ENCODE measurements at regions not wholly inside any gene's neighbourhood (a gene's known extent, or its start where the extent isn't known, plus 50 kb on each side); places are given as distances from the start of the nearest gene placed in this dataset.

GRCh38 chr3:31439890-31440750 is 92.6 kb upstream of the STT3B start:
- WGBS (ENCODE audit: insufficient coverage), result 11% methylated on average over 1 of the region's 3 CpGs
- POLR2A ChIA-PET, result interaction anchor here (0.8 kb wide), 1 partner anchor 128 kb away, joined by 3 read pairs; no protein-coding TSS in a partner anchor
- Histone ChIP-seq H3K36me3 (ENCODE audit: control insufficient read depth in 4 of 4, insufficient read depth in 4 of 4, low read length in 3 of 4) (no peaks in the 10 kb centered on the region), H3K27ac (ENCODE audit: insufficient read depth in 1 of 2, low read depth in 1 of 2, low read length in 2 of 2, poor library complexity in 1 of 2, severe bottlenecking in 2 of 2) (no peak overlapping the region), H3K9me3 (ENCODE audit: control extremely low read depth in 1 of 5, control insufficient read depth in 4 of 5, insufficient read depth in 2 of 5, low read depth in 1 of 5, low read length in 4 of 5) (peaks cover 2 to 12% (median 8%) of the 10 kb centered on the region in 5 experiments), H3K27me3 (replicated peaks in 2 of 5; ENCODE audit: control insufficient read depth in 4 of 5, insufficient read depth in 5 of 5, low read length in 4 of 5) (no peaks in the 10 kb centered on the region), H3K4me1 (ENCODE audit: control extremely low read depth in 1 of 4, control insufficient read depth in 4 of 4, insufficient read depth in 4 of 4, low read length in 3 of 4) (peaks cover 9 to 30% (median 18%) of the 10 kb centered on the region in 4 experiments), H3K4me3 (ENCODE audit: control insufficient read depth in 1 of 7, extremely low read depth in 1 of 7, insufficient read depth in 4 of 7, low read depth in 2 of 7, low read length in 6 of 7) (peak overlapping the region in 2 of 7 experiments; percentile 16 to 22)
- DNase-seq, result peak in 2 of 3 donors; percentile 52 to 59
- CTCF ChIA-PET, result interaction anchor here (0.6 to 1.6 kb wide), 5 partner anchors 13 to 214 kb away, joined by 3 read pairs; no protein-coding TSS in a partner anchor

- WGBS (ENCODE audit: insufficient coverage), result no CpG with 5 or more reads among the region's 1 CpG
- Histone ChIP-seq H3K4me3 (ENCODE audit: control insufficient read depth in 1 of 7, extremely low read depth in 1 of 7, insufficient read depth in 4 of 7, low read depth in 2 of 7, low read length in 6 of 7) (no peak overlapping the region), H3K27me3 (replicated peaks in 2 of 5; ENCODE audit: control insufficient read depth in 4 of 5, insufficient read depth in 5 of 5, low read length in 4 of 5) (no peaks in the 10 kb centered on the region), H3K27ac (ENCODE audit: insufficient read depth in 1 of 2, low read depth in 1 of 2, low read length in 2 of 2, poor library complexity in 1 of 2, severe bottlenecking in 2 of 2) (no peak overlapping the region), H3K9me3 (ENCODE audit: control extremely low read depth in 1 of 5, control insufficient read depth in 4 of 5, insufficient read depth in 2 of 5, low read depth in 1 of 5, low read length in 4 of 5) (peaks cover 2 to 12% (median 8%) of the 10 kb centered on the region in 5 experiments), H3K36me3 (ENCODE audit: control insufficient read depth in 4 of 4, insufficient read depth in 4 of 4, low read length in 3 of 4) (no peaks in the 10 kb centered on the region), H3K4me1 (ENCODE audit: control extremely low read depth in 1 of 4, control insufficient read depth in 4 of 4, insufficient read depth in 4 of 4, low read length in 3 of 4) (peaks cover 9 to 32% (median 18%) of the 10 kb centered on the region in 4 experiments)
- POLR2A ChIA-PET, result no interaction called here
- DNase-seq, result no peak
- CTCF ChIA-PET, result interaction anchor here (1.0 to 1.6 kb wide), 3 partner anchors 13 to 214 kb away, joined by 3 read pairs; no protein-coding TSS in a partner anchor
Observed at GRCh38 chr3:31440878-31441277, 91.8 kb upstream of the STT3B start.

GRCh38 chr3:31442755-31443154 is 90.0 kb upstream of the STT3B start:
- WGBS (ENCODE audit: insufficient coverage), result 76% methylated on average over 2 of the region's 2 CpGs
- no peak overlapping the region for H3K27ac ChIP-seq (ENCODE audit: insufficient read depth in 1 of 2, low read depth in 1 of 2, low read length in 2 of 2, poor library complexity in 1 of 2, severe bottlenecking in 2 of 2)
- H3K27me3 ChIP-seq (replicated peaks in 2 of 5; ENCODE audit: control insufficient read depth in 4 of 5, insufficient read depth in 5 of 5, low read length in 4 of 5), result no peaks in the 10 kb centered on the region
- DNase-seq, result no peak
- no peaks in the 10 kb centered on the region for H3K36me3 ChIP-seq (ENCODE audit: control insufficient read depth in 4 of 4, insufficient read depth in 4 of 4, low read length in 3 of 4)
- peaks cover 9 to 32% (median 18%) of the 10 kb centered on the region in 4 experiments for H3K4me1 ChIP-seq (ENCODE audit: control extremely low read depth in 1 of 4, control insufficient read depth in 4 of 4, insufficient read depth in 4 of 4, low read length in 3 of 4)
- ChIA-PET POLR2A (no interaction called here), CTCF (interaction anchor here (1.2 kb wide), 1 partner anchor 58 kb away, joined by 3 read pairs; no protein-coding TSS in a partner anchor)
- H3K4me3 ChIP-seq (ENCODE audit: control insufficient read depth in 1 of 7, extremely low read depth in 1 of 7, insufficient read depth in 4 of 7, low read depth in 2 of 7, low read length in 6 of 7), result no peak overlapping the region
- no peaks in the 10 kb centered on the region for H3K9me3 ChIP-seq (ENCODE audit: control extremely low read depth in 1 of 5, control insufficient read depth in 4 of 5, insufficient read depth in 2 of 5, low read depth in 1 of 5, low read length in 4 of 5)

GRCh38 chr3:31444220-31445142 is 88.2 kb upstream of the STT3B start:
- H3K9me3 ChIP-seq (ENCODE audit: control extremely low read depth in 1 of 5, control insufficient read depth in 4 of 5, insufficient read depth in 2 of 5, low read depth in 1 of 5, low read length in 4 of 5), result peaks cover 0 to 4% (median 4%) of the 10 kb centered on the region in 5 experiments
- no peak for DNase-seq
- POLR2A ChIA-PET, result no interaction called here
- peaks cover 2 to 22% (median 13%) of the 10 kb centered on the region in 4 experiments for H3K4me1 ChIP-seq (ENCODE audit: control extremely low read depth in 1 of 4, control insufficient read depth in 4 of 4, insufficient read depth in 4 of 4, low read length in 3 of 4)
- no peaks in the 10 kb centered on the region for H3K36me3 ChIP-seq (ENCODE audit: control insufficient read depth in 4 of 4, insufficient read depth in 4 of 4, low read length in 3 of 4)
- CTCF ChIA-PET, result interaction anchor here (1.0 to 1.4 kb wide), 2 partner anchors 12 to 13 kb away, joined by 3 to 8 read pairs; no protein-coding TSS in a partner anchor
- H3K4me3 ChIP-seq (ENCODE audit: control insufficient read depth in 1 of 7, extremely low read depth in 1 of 7, insufficient read depth in 4 of 7, low read depth in 2 of 7, low read length in 6 of 7), result no peak overlapping the region
- H3K27me3 ChIP-seq (replicated peaks in 2 of 5; ENCODE audit: control insufficient read depth in 4 of 5, insufficient read depth in 5 of 5, low read length in 4 of 5), result no peaks in the 10 kb centered on the region
- H3K27ac ChIP-seq (ENCODE audit: insufficient read depth in 1 of 2, low read depth in 1 of 2, low read length in 2 of 2, poor library complexity in 1 of 2, severe bottlenecking in 2 of 2), result no peak overlapping the region
- WGBS (ENCODE audit: insufficient coverage), result 90% methylated on average over 3 of the region's 6 CpGs

- no peaks in the 10 kb centered on the region for H3K36me3 ChIP-seq (ENCODE audit: control insufficient read depth in 4 of 4, insufficient read depth in 4 of 4, low read length in 3 of 4)
- H3K4me1 ChIP-seq (ENCODE audit: control extremely low read depth in 1 of 4, control insufficient read depth in 4 of 4, insufficient read depth in 4 of 4, low read length in 3 of 4), result peaks cover 0 to 10% (median 5%) of the 10 kb centered on the region in 4 experiments
- H3K27ac ChIP-seq (ENCODE audit: insufficient read depth in 1 of 2, low read depth in 1 of 2, low read length in 2 of 2, poor library complexity in 1 of 2, severe bottlenecking in 2 of 2), result no peak overlapping the region
- CTCF ChIA-PET, result interaction anchor here (1.4 kb wide), 1 partner anchor 10 kb away, joined by 8 read pairs; no protein-coding TSS in a partner anchor
- no peak for DNase-seq
- POLR2A ChIA-PET, result interaction anchor here (0.7 kb wide), 1 partner anchor 16 kb away, joined by 3 read pairs; no protein-coding TSS in a partner anchor
- no CpG with 5 or more reads among the region's 1 CpG for WGBS (ENCODE audit: insufficient coverage)
- H3K4me3 ChIP-seq (ENCODE audit: control insufficient read depth in 1 of 7, extremely low read depth in 1 of 7, insufficient read depth in 4 of 7, low read depth in 2 of 7, low read length in 6 of 7), result no peak overlapping the region
- H3K27me3 ChIP-seq (replicated peaks in 2 of 5; ENCODE audit: control insufficient read depth in 4 of 5, insufficient read depth in 5 of 5, low read length in 4 of 5), result no peaks in the 10 kb centered on the region
- peaks cover 0 to 11% (median 4%) of the 10 kb centered on the region in 5 experiments for H3K9me3 ChIP-seq (ENCODE audit: control extremely low read depth in 1 of 5, control insufficient read depth in 4 of 5, insufficient read depth in 2 of 5, low read depth in 1 of 5, low read length in 4 of 5)
Observed at GRCh38 chr3:31445701-31446100, 87.0 kb upstream of the STT3B start.

GRCh38 chr3:31448035-31448881 is 84.5 kb upstream of the STT3B start:
- Histone ChIP-seq H3K36me3 (ENCODE audit: control insufficient read depth in 4 of 4, insufficient read depth in 4 of 4, low read length in 3 of 4) (no peaks in the 10 kb centered on the region), H3K27ac (ENCODE audit: insufficient read depth in 1 of 2, low read depth in 1 of 2, low read length in 2 of 2, poor library complexity in 1 of 2, severe bottlenecking in 2 of 2) (no peak overlapping the region), H3K9me3 (ENCODE audit: control extremely low read depth in 1 of 5, control insufficient read depth in 4 of 5, insufficient read depth in 2 of 5, low read depth in 1 of 5, low read length in 4 of 5) (peaks cover 0 to 11% (median 4%) of the 10 kb centered on the region in 5 experiments), H3K4me1 (ENCODE audit: control extremely low read depth in 1 of 4, control insufficient read depth in 4 of 4, insufficient read depth in 4 of 4, low read length in 3 of 4) (peaks cover 0 to 7% (median 3%) of the 10 kb centered on the region in 4 experiments), H3K4me3 (ENCODE audit: control insufficient read depth in 1 of 7, extremely low read depth in 1 of 7, insufficient read depth in 4 of 7, low read depth in 2 of 7, low read length in 6 of 7) (no peak overlapping the region), H3K27me3 (replicated peaks in 2 of 5; ENCODE audit: control insufficient read depth in 4 of 5, insufficient read depth in 5 of 5, low read length in 4 of 5) (no peaks in the 10 kb centered on the region)
- ChIA-PET POLR2A (no interaction called here), CTCF (interaction anchor here (1.3 kb wide), 1 partner anchor 9 kb away, joined by 5 read pairs; no protein-coding TSS in a partner anchor)
- WGBS (ENCODE audit: insufficient coverage), result 100% methylated on average over 1 of the region's 1 CpG
- DNase-seq, result no peak
